ENCODE measurements at regions not wholly inside any gene's neighbourhood (a gene's known extent, or its start where the extent isn't known, plus 50 kb on each side); places are given as distances from the start of the nearest gene placed in this dataset.

DNA sequence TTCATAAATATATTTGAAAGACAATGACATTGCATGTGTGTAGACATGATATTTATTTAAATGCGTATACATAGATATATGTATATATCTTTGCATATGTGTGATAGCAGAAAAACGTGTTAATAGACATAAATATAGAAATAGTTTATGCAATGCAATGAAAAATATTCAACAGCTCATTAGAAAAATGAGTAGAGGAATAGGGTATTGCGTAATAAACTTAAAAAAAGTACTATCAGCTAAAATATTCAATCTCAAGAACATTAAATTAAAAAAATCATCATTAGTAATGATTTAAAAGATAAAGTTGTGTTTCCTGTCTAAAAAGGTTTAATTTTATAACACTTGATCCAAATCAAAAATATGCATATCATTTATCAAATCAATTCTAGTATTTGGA lies 2101.5 kb upstream of the TENM3 start:
- TF ChIP-seq, protein P1, sequence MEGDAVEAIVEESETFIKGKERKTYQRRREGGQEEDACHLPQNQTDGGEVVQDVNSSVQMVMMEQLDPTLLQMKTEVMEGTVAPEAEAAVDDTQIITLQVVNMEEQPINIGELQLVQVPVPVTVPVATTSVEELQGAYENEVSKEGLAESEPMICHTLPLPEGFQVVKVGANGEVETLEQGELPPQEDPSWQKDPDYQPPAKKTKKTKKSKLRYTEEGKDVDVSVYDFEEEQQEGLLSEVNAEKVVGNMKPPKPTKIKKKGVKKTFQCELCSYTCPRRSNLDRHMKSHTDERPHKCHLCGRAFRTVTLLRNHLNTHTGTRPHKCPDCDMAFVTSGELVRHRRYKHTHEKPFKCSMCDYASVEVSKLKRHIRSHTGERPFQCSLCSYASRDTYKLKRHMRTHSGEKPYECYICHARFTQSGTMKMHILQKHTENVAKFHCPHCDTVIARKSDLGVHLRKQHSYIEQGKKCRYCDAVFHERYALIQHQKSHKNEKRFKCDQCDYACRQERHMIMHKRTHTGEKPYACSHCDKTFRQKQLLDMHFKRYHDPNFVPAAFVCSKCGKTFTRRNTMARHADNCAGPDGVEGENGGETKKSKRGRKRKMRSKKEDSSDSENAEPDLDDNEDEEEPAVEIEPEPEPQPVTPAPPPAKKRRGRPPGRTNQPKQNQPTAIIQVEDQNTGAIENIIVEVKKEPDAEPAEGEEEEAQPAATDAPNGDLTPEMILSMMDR (IDR thresholded peaks at IDR 0.05; ENCODE audit: insufficient read depth, low read length): no peak
- TF ChIP-seq, protein P2, sequence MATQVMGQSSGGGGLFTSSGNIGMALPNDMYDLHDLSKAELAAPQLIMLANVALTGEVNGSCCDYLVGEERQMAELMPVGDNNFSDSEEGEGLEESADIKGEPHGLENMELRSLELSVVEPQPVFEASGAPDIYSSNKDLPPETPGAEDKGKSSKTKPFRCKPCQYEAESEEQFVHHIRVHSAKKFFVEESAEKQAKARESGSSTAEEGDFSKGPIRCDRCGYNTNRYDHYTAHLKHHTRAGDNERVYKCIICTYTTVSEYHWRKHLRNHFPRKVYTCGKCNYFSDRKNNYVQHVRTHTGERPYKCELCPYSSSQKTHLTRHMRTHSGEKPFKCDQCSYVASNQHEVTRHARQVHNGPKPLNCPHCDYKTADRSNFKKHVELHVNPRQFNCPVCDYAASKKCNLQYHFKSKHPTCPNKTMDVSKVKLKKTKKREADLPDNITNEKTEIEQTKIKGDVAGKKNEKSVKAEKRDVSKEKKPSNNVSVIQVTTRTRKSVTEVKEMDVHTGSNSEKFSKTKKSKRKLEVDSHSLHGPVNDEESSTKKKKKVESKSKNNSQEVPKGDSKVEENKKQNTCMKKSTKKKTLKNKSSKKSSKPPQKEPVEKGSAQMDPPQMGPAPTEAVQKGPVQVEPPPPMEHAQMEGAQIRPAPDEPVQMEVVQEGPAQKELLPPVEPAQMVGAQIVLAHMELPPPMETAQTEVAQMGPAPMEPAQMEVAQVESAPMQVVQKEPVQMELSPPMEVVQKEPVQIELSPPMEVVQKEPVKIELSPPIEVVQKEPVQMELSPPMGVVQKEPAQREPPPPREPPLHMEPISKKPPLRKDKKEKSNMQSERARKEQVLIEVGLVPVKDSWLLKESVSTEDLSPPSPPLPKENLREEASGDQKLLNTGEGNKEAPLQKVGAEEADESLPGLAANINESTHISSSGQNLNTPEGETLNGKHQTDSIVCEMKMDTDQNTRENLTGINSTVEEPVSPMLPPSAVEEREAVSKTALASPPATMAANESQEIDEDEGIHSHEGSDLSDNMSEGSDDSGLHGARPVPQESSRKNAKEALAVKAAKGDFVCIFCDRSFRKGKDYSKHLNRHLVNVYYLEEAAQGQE (IDR thresholded peaks at IDR 0.05; ENCODE audit: insufficient replicate concordance, low read depth): no peak
- no peak for TF ChIP-seq SPI1 (IDR thresholded peaks at IDR 0.05; ENCODE audit: borderline replicate concordance, low read depth)
- TF ChIP-seq POLR2AphosphoS5 (IDR thresholded peaks at IDR 0.05; ENCODE audit: low read depth): no peak
- TF ChIP-seq GABPA (IDR thresholded peaks at IDR 0.05; ENCODE audit: low read depth): no peak

All from HL-60 (cell line).